Astrocyte of the spinal cord (primary cell): ENCODE measurements at regions not wholly inside any gene's neighbourhood (a gene's known extent, or its start where the extent isn't known, plus 50 kb on each side); places are given as distances from the start of the nearest gene placed in this dataset.
"Not testable (repeated sequence)": the region's sequence is repeated elsewhere in the genome, so short reads cannot be mapped to it uniquely, and the experiment has no call there.

Source experiments
- DNase-seq: peaks from one replicate; pipeline ENCODE4 v3.0.0; 2011; ENCODE audit warnings: low read depth, low spot score
- H3K4me3 ChIP-seq: 2 replicates; pipeline ENCODE4 v1.5.1; 2011; ENCODE audit warnings: low read depth, mild to moderate bottlenecking, low read length, moderate library complexity
- in situ Hi-C: cut with HindIII; loops from 2 replicates; pipeline ENCODE4 v1.10.0; 2017; ENCODE audit warnings: low sequenced_read_pairs
- TF ChIP-seq, protein P1 (sequence below): IDR thresholded peaks from 2 replicates; pipeline ENCODE4 v1.5.1; 2012; ENCODE audit warnings: low read depth, mild to moderate bottlenecking, low read length, inconsistent platforms

GRCh38 chr12:126960709-126961108 is 1306.3 kb upstream of the TMEM132C start:
- in situ Hi-C loops, result no loop called here
- H3K4me3 ChIP-seq, result no peak overlapping the region
- TF ChIP-seq, protein P1, sequence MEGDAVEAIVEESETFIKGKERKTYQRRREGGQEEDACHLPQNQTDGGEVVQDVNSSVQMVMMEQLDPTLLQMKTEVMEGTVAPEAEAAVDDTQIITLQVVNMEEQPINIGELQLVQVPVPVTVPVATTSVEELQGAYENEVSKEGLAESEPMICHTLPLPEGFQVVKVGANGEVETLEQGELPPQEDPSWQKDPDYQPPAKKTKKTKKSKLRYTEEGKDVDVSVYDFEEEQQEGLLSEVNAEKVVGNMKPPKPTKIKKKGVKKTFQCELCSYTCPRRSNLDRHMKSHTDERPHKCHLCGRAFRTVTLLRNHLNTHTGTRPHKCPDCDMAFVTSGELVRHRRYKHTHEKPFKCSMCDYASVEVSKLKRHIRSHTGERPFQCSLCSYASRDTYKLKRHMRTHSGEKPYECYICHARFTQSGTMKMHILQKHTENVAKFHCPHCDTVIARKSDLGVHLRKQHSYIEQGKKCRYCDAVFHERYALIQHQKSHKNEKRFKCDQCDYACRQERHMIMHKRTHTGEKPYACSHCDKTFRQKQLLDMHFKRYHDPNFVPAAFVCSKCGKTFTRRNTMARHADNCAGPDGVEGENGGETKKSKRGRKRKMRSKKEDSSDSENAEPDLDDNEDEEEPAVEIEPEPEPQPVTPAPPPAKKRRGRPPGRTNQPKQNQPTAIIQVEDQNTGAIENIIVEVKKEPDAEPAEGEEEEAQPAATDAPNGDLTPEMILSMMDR, result no peak
- no peak for DNase-seq

DNA sequence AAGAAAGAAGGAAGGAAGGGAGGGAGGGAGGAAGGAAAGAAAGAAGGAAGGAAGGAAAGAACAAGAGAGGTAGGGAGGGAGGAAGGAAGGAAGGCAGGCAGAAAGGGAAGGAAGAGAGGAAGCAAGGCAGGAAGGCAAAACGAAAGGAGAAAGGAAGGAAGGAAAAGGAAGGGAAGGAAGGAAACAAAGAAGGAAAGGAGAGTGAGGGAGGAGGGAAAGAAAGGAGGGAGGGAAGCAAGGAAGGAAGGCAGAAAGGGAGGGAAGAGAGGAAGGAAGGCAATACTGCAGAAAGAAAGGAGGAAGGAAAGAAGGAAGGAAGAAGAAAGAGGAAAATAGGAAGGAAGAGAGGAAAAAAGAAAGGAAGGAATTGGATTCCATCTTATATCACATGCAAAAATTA is 1303.1 kb upstream of the TMEM132C start:
- in situ Hi-C loops, result no loop called here
- TF ChIP-seq, protein P1, result no peak
- no peak overlapping the region for H3K4me3 ChIP-seq
- no peak for DNase-seq

DNA sequence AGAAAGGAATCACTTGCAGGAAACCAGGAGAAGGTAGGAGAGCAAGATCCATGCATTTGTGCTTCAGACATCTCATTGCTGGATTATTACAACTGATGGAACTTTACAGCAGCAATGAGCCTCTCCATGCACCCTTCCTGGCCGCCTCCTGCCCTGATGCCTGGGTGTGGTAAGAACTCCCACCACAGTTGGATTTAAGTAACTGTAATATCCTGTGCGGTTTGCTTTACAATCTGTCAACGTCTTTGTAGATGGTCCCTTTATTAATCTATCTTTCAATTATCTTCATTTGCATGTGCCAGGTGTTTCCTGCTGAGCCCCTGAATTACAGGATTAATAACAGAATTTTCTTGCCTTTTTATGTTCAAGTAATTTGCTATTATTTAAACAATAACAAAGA is 1300.5 kb upstream of the TMEM132C start:
- DNase-seq, result no peak
- in situ Hi-C loops, result no loop called here
- no peak overlapping the region for H3K4me3 ChIP-seq
- TF ChIP-seq, protein P1, result no peak

DNA sequence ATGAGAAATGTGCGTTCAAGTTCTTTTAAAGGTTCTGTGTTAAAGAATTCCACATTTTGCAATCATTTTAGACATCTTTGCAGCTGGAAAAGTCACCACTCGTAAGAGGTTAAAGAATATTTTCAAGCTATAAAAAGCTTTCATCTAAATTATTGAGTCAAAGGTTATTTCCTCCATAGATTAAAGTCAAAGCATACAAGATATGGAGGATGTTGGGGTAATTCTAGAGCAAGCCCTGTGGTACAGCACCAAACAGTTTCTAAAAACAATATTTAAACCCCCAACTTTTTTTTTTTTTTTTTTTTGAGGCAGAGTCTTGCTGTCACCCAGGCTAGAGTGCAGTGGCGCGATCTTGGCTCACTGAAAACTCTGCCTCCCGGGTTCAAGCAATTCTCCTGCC is 1299.8 kb upstream of the TMEM132C start:
- TF ChIP-seq, protein P1, result no peak
- in situ Hi-C loops, result no loop called here

DNA sequence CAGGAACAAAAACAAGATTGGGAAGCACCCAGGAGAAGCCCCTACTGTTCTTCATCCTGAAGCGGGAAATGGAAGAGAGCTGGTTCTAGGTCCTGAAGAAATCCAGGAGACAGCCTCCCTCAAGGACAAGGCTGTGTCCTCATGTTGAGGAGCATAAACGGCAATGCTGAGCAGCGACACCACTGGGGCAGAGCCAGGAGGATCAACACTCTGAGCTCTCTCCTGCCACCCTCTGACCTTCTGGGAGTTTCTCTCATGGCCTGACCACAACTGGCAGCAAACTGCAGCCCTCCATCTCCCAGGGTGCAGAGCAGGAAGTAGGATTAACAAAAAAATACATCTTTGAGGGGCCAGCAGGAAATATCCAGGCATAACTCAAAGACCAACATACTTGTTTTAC is 1292.2 kb upstream of the TMEM132C start:
- no peak overlapping the region for H3K4me3 ChIP-seq
- in situ Hi-C loops, result no loop called here
- no peak for DNase-seq
- TF ChIP-seq, protein P1, result no peak

More for the DNA sequence above, 1299.8 kb upstream of the TMEM132C start:
- H3K4me3 ChIP-seq, result no peak overlapping the region
- no peak for DNase-seq

DNA sequence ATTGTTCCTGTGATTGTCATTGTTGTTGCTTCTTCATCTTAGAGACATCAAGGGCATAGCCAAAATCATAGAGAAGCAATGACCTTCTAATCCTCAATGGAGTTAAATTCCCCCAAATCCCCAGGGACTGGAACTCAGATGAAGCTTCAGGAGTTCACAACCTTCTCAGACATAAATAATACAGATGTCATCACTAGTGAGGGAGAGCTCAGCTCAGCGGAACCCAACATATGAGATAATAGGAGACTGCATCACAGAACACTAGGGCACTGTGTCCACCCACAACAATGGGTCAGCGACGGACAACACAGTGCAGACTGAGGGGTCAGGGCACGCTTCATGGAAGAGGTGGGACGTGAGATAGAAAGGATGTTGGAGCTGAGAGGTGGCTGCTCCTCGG is 1290.4 kb upstream of the TMEM132C start:
- in situ Hi-C loops, result no loop called here
- TF ChIP-seq, protein P1, result no peak
- H3K4me3 ChIP-seq, result no peak overlapping the region
- no peak for DNase-seq

DNA sequence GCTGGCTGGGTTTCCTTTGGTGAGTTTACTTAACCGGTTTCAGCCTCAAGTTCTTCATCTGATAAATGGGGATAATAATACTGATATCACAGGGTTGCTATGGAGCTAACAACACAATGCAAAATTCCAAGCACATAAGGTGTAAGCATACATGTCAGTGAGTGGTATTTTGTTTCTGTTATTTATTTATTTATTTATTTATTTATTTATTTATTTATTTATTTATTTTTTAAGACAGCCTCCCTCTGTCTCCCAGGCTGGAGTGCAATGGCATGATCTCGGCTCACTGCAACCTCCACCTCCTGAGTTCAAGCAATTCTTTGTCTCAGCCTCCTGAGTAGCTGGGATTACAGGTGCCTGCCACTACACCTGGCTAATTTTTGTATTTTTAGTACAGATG is 1287.4 kb upstream of the TMEM132C start:
- DNase-seq, in situ Hi-C loops: not testable (repeated sequence)

More for the DNA sequence above, 1287.4 kb upstream of the TMEM132C start:
- H3K4me3 ChIP-seq, result not testable (repeated sequence)
